Activated CD4-positive, alpha-beta T cell treated with anti-CD3 and anti-CD28 coated beads for 48 hours (primary cell): ENCODE measurements at regions not wholly inside any gene's neighbourhood (a gene's known extent, or its start where the extent isn't known, plus 50 kb on each side); places are given as distances from the start of the nearest gene placed in this dataset.

Experiments
- DNase-seq: peaks from one replicate; pipeline ENCODE4 v3.0.0-alpha.2; 2020

- DNase-seq = no peak
These were observed 56.4 kb upstream of the PLAC8 start for GRCh38 chr4:83170952-83171399.
